ENCODE measurements at regions not wholly inside any gene's neighbourhood (a gene's known extent, or its start where the extent isn't known, plus 50 kb on each side); places are given as distances from the start of the nearest gene placed in this dataset.
"Not testable (repeated sequence)": the region's sequence is repeated elsewhere in the genome, so short reads cannot be mapped to it uniquely, and the experiment has no call there.

- Histone ChIP-seq H3K9me3 (ENCODE audit: control extremely low read depth in 1 of 5, control insufficient read depth in 4 of 5, insufficient read depth in 2 of 5, low read depth in 1 of 5, low read length in 4 of 5) (no peaks in the 10 kb centered on the region), H3K27ac (ENCODE audit: insufficient read depth in 1 of 2, low read depth in 1 of 2, low read length in 2 of 2, poor library complexity in 1 of 2, severe bottlenecking in 2 of 2) (no peak overlapping the region), H3K4me1 (ENCODE audit: control extremely low read depth in 1 of 4, control insufficient read depth in 4 of 4, insufficient read depth in 4 of 4, low read length in 3 of 4) (no peaks in the 10 kb centered on the region), H3K4me3 (ENCODE audit: control insufficient read depth in 1 of 7, extremely low read depth in 1 of 7, insufficient read depth in 4 of 7, low read depth in 2 of 7, low read length in 6 of 7) (no peak overlapping the region), H3K36me3 (ENCODE audit: control insufficient read depth in 4 of 4, insufficient read depth in 4 of 4, low read length in 3 of 4) (no peaks in the 10 kb centered on the region), H3K27me3 (replicated peaks in 2 of 5; ENCODE audit: control insufficient read depth in 4 of 5, insufficient read depth in 5 of 5, low read length in 4 of 5) (no peaks in the 10 kb centered on the region)
- 93% methylated on average over 3 of the region's 7 CpGs for WGBS (ENCODE audit: insufficient coverage)
- ChIA-PET POLR2A (no interaction called here), CTCF (no interaction called here)
- DNase-seq: no peak
These were observed 480.8 kb upstream of the DPH6 start for GRCh38 chr15:36026627-36027283.

- Histone ChIP-seq H3K4me1 (ENCODE audit: control extremely low read depth in 1 of 4, control insufficient read depth in 4 of 4, insufficient read depth in 4 of 4, low read length in 3 of 4) (no peaks in the 10 kb centered on the region), H3K27ac (ENCODE audit: insufficient read depth in 1 of 2, low read depth in 1 of 2, low read length in 2 of 2, poor library complexity in 1 of 2, severe bottlenecking in 2 of 2) (no peak overlapping the region), H3K9me3 (ENCODE audit: control extremely low read depth in 1 of 5, control insufficient read depth in 4 of 5, insufficient read depth in 2 of 5, low read depth in 1 of 5, low read length in 4 of 5) (no peaks in the 10 kb centered on the region), H3K27me3 (replicated peaks in 2 of 5; ENCODE audit: control insufficient read depth in 4 of 5, insufficient read depth in 5 of 5, low read length in 4 of 5) (no peaks in the 10 kb centered on the region), H3K36me3 (ENCODE audit: control insufficient read depth in 4 of 4, insufficient read depth in 4 of 4, low read length in 3 of 4) (no peaks in the 10 kb centered on the region), H3K4me3 (ENCODE audit: control insufficient read depth in 1 of 7, extremely low read depth in 1 of 7, insufficient read depth in 4 of 7, low read depth in 2 of 7, low read length in 6 of 7) (no peak overlapping the region)
- no peak for DNase-seq
- POLR2A ChIA-PET: no interaction called here
- WGBS (ENCODE audit: insufficient coverage): 92% methylated on average over 2 of the region's 5 CpGs
- CTCF ChIA-PET: no interaction called here
These were observed 483.7 kb upstream of the DPH6 start for GRCh38 chr15:36029606-36030210.

- Histone ChIP-seq H3K4me3 (ENCODE audit: control insufficient read depth in 1 of 7, extremely low read depth in 1 of 7, insufficient read depth in 4 of 7, low read depth in 2 of 7, low read length in 6 of 7) (no peak overlapping the region), H3K9me3 (ENCODE audit: control extremely low read depth in 1 of 5, control insufficient read depth in 4 of 5, insufficient read depth in 2 of 5, low read depth in 1 of 5, low read length in 4 of 5) (peaks cover 0 to 2% (median 0%) of the 10 kb centered on the region in 5 experiments), H3K36me3 (ENCODE audit: control insufficient read depth in 4 of 4, insufficient read depth in 4 of 4, low read length in 3 of 4) (no peaks in the 10 kb centered on the region), H3K4me1 (ENCODE audit: control extremely low read depth in 1 of 4, control insufficient read depth in 4 of 4, insufficient read depth in 4 of 4, low read length in 3 of 4) (no peaks in the 10 kb centered on the region), H3K27ac (ENCODE audit: insufficient read depth in 1 of 2, low read depth in 1 of 2, low read length in 2 of 2, poor library complexity in 1 of 2, severe bottlenecking in 2 of 2) (no peak overlapping the region), H3K27me3 (replicated peaks in 2 of 5; ENCODE audit: control insufficient read depth in 4 of 5, insufficient read depth in 5 of 5, low read length in 4 of 5) (no peaks in the 10 kb centered on the region)
- 83% methylated on average over 4 of the region's 5 CpGs for WGBS (ENCODE audit: insufficient coverage)
- POLR2A ChIA-PET: no interaction called here
- no peak for DNase-seq
- CTCF ChIA-PET: no interaction called here
These were observed 494.1 kb upstream of the DPH6 start for GRCh38 chr15:36039996-36040572.

- H3K27me3 ChIP-seq (replicated peaks in 2 of 5; ENCODE audit: control insufficient read depth in 4 of 5, insufficient read depth in 5 of 5, low read length in 4 of 5); H3K4me1 ChIP-seq (ENCODE audit: control extremely low read depth in 1 of 4, control insufficient read depth in 4 of 4, insufficient read depth in 4 of 4, low read length in 3 of 4); H3K36me3 ChIP-seq (ENCODE audit: control insufficient read depth in 4 of 4, insufficient read depth in 4 of 4, low read length in 3 of 4); H3K27ac ChIP-seq (ENCODE audit: insufficient read depth in 1 of 2, low read depth in 1 of 2, low read length in 2 of 2, poor library complexity in 1 of 2, severe bottlenecking in 2 of 2); DNase-seq; CTCF ChIA-PET; H3K9me3 ChIP-seq (ENCODE audit: control extremely low read depth in 1 of 5, control insufficient read depth in 4 of 5, insufficient read depth in 2 of 5, low read depth in 1 of 5, low read length in 4 of 5); H3K4me3 ChIP-seq (ENCODE audit: control insufficient read depth in 1 of 7, extremely low read depth in 1 of 7, insufficient read depth in 4 of 7, low read depth in 2 of 7, low read length in 6 of 7); POLR2A ChIA-PET: not testable (repeated sequence)
- WGBS (ENCODE audit: insufficient coverage): 98% methylated on average over 33 of the region's 36 CpGs
These were observed 501.2 kb upstream of the DPH6 start for GRCh38 chr15:36047018-36047716.

- H3K27me3 ChIP-seq (replicated peaks in 2 of 5; ENCODE audit: control insufficient read depth in 4 of 5, insufficient read depth in 5 of 5, low read length in 4 of 5): no peaks in the 10 kb centered on the region
- WGBS (ENCODE audit: insufficient coverage): no CpG with 5 or more reads among the region's 1 CpG
- H3K9me3 ChIP-seq (ENCODE audit: control extremely low read depth in 1 of 5, control insufficient read depth in 4 of 5, insufficient read depth in 2 of 5, low read depth in 1 of 5, low read length in 4 of 5): no peaks in the 10 kb centered on the region
- H3K4me1 ChIP-seq (ENCODE audit: control extremely low read depth in 1 of 4, control insufficient read depth in 4 of 4, insufficient read depth in 4 of 4, low read length in 3 of 4): no peaks in the 10 kb centered on the region
- no peak overlapping the region for H3K27ac ChIP-seq (ENCODE audit: insufficient read depth in 1 of 2, low read depth in 1 of 2, low read length in 2 of 2, poor library complexity in 1 of 2, severe bottlenecking in 2 of 2)
- CTCF ChIA-PET: no interaction called here
- no peak overlapping the region for H3K4me3 ChIP-seq (ENCODE audit: control insufficient read depth in 1 of 7, extremely low read depth in 1 of 7, insufficient read depth in 4 of 7, low read depth in 2 of 7, low read length in 6 of 7)
- POLR2A ChIA-PET: no interaction called here
- DNase-seq: no peak
- no peaks in the 10 kb centered on the region for H3K36me3 ChIP-seq (ENCODE audit: control insufficient read depth in 4 of 4, insufficient read depth in 4 of 4, low read length in 3 of 4)
These were observed 504.9 kb upstream of the DPH6 start for GRCh38 chr15:36050899-36051298.

GRCh38 chr15:36052641-36053040 lies 506.7 kb upstream of the DPH6 start:
- H3K27ac ChIP-seq (ENCODE audit: insufficient read depth in 1 of 2, low read depth in 1 of 2, low read length in 2 of 2, poor library complexity in 1 of 2, severe bottlenecking in 2 of 2); H3K4me3 ChIP-seq (ENCODE audit: control insufficient read depth in 1 of 7, extremely low read depth in 1 of 7, insufficient read depth in 4 of 7, low read depth in 2 of 7, low read length in 6 of 7); CTCF ChIA-PET; H3K4me1 ChIP-seq (ENCODE audit: control extremely low read depth in 1 of 4, control insufficient read depth in 4 of 4, insufficient read depth in 4 of 4, low read length in 3 of 4); DNase-seq; POLR2A ChIA-PET; H3K9me3 ChIP-seq (ENCODE audit: control extremely low read depth in 1 of 5, control insufficient read depth in 4 of 5, insufficient read depth in 2 of 5, low read depth in 1 of 5, low read length in 4 of 5); H3K27me3 ChIP-seq (replicated peaks in 2 of 5; ENCODE audit: control insufficient read depth in 4 of 5, insufficient read depth in 5 of 5, low read length in 4 of 5); H3K36me3 ChIP-seq (ENCODE audit: control insufficient read depth in 4 of 4, insufficient read depth in 4 of 4, low read length in 3 of 4): not testable (repeated sequence)
- 0% methylated on average over 1 of the region's 1 CpG for WGBS (ENCODE audit: insufficient coverage)

GRCh38 chr15:36053746-36054145 lies 507.8 kb upstream of the DPH6 start:
- no peaks in the 10 kb centered on the region for H3K36me3 ChIP-seq (ENCODE audit: control insufficient read depth in 4 of 4, insufficient read depth in 4 of 4, low read length in 3 of 4)
- ChIA-PET CTCF (no interaction called here), POLR2A (no interaction called here)
- no peaks in the 10 kb centered on the region for H3K9me3 ChIP-seq (ENCODE audit: control extremely low read depth in 1 of 5, control insufficient read depth in 4 of 5, insufficient read depth in 2 of 5, low read depth in 1 of 5, low read length in 4 of 5)
- H3K27me3 ChIP-seq (replicated peaks in 2 of 5; ENCODE audit: control insufficient read depth in 4 of 5, insufficient read depth in 5 of 5, low read length in 4 of 5): no peaks in the 10 kb centered on the region
- H3K4me3 ChIP-seq (ENCODE audit: control insufficient read depth in 1 of 7, extremely low read depth in 1 of 7, insufficient read depth in 4 of 7, low read depth in 2 of 7, low read length in 6 of 7): no peak overlapping the region
- H3K27ac ChIP-seq (ENCODE audit: insufficient read depth in 1 of 2, low read depth in 1 of 2, low read length in 2 of 2, poor library complexity in 1 of 2, severe bottlenecking in 2 of 2): no peak overlapping the region
- DNase-seq: no peak
- no peaks in the 10 kb centered on the region for H3K4me1 ChIP-seq (ENCODE audit: control extremely low read depth in 1 of 4, control insufficient read depth in 4 of 4, insufficient read depth in 4 of 4, low read length in 3 of 4)
- 100% methylated on average over 1 of the region's 1 CpG for WGBS (ENCODE audit: insufficient coverage)

All from common myeloid progenitor, CD34-positive (primary cell).